ENCODE measurements at regions not wholly inside any gene's neighbourhood (a gene's known extent, or its start where the extent isn't known, plus 50 kb on each side); places are given as distances from the start of the nearest gene placed in this dataset.

DNA sequence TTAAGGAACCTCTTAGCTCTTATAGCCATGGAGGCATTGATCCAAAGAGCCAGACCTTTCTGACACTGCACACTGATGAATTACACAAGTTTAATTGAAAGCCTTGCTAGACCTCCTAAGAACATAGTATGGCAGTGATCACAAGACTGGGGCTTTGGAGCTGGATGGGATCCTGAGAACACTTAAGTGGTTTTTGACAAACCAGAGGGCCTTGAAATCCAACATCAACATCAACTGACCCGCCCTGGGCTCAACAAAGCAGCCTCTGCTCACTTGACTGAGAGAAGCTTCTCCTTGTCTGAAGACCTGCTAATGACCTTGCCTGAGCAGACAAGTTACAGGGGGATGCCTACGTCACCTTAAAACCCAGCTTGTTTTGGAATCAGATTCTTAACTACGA lies 257.6 kb downstream of the KLF13 start:
- TF ChIP-seq, protein P1, sequence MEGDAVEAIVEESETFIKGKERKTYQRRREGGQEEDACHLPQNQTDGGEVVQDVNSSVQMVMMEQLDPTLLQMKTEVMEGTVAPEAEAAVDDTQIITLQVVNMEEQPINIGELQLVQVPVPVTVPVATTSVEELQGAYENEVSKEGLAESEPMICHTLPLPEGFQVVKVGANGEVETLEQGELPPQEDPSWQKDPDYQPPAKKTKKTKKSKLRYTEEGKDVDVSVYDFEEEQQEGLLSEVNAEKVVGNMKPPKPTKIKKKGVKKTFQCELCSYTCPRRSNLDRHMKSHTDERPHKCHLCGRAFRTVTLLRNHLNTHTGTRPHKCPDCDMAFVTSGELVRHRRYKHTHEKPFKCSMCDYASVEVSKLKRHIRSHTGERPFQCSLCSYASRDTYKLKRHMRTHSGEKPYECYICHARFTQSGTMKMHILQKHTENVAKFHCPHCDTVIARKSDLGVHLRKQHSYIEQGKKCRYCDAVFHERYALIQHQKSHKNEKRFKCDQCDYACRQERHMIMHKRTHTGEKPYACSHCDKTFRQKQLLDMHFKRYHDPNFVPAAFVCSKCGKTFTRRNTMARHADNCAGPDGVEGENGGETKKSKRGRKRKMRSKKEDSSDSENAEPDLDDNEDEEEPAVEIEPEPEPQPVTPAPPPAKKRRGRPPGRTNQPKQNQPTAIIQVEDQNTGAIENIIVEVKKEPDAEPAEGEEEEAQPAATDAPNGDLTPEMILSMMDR (IDR thresholded peaks at IDR 0.05): no peak
- TF ChIP-seq POLR2A (IDR thresholded peaks at IDR 0.05): no peak
- TF ChIP-seq EP300 (IDR thresholded peaks at IDR 0.05; ENCODE audit: low read depth): no peak
- intact Hi-C loops (cut with DNase I; ENCODE audit: low total_unique reads): no loop called here
- Histone ChIP-seq H3K4me1 (no peaks in the 10 kb centered on the region), H3K36me3 (no peaks in the 10 kb centered on the region), H3K9me3 (peaks cover 3 to 6% of the 10 kb centered on the region in 2 donors), H3K27me3 (no peaks in the 10 kb centered on the region), H3K4me3 (no peak overlapping the region), H3K27ac (no peak overlapping the region)
- in situ Hi-C loops (cut with MboI; ENCODE audit: low pct_ligation_motif_present in 1 of 4, low pct_unique_long_range_greater_than_20kb in 1 of 4, low sequenced_read_pairs in 3 of 4): no loop called here
- DNase-seq: no peak
- 90 to 91% methylated on average over 2 to 3 of the region's 3 CpGs for WGBS, 2 donors (ENCODE audit: low coverage in 1 of 2)

DNA sequence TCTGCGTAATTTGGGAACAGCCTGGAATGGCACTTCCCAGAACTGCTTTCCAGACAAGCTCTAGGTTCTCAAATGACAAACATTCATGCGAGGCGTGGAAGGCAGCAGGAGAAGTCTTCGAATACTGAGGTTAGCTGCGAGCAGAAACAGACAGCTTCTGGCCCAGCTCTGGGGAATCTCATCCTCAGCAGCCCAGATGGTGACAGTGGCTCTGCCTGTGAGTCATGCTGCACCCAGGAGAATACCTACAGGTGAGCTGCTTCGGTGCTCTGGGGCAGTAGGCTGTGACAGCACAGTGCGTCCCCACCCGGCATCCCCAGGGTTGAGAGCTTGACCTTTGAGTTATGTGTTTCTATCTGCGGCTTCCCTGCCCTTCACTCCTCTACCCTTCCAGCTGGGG lies 258.6 kb downstream of the KLF13 start:
- H3K36me3 ChIP-seq: no peaks in the 10 kb centered on the region
- H3K4me3 ChIP-seq: no peak overlapping the region
- TF ChIP-seq EP300 (IDR thresholded peaks at IDR 0.05; ENCODE audit: low read depth) (no peak), POLR2A (IDR thresholded peaks at IDR 0.05) (no peak), POLR2AphosphoS5 (IDR thresholded peaks at IDR 0.05) (no peak)
- TF ChIP-seq, protein P1 (IDR thresholded peaks at IDR 0.05): no peak
- H3K9me3 ChIP-seq: peaks cover 3 to 6% of the 10 kb centered on the region in 2 donors
- in situ Hi-C loops (cut with MboI; ENCODE audit: low pct_ligation_motif_present in 1 of 4, low pct_unique_long_range_greater_than_20kb in 1 of 4, low sequenced_read_pairs in 3 of 4): no loop called here
- H3K27me3 ChIP-seq: no peaks in the 10 kb centered on the region
- intact Hi-C loops (cut with DNase I; ENCODE audit: low total_unique reads): no loop called here
- H3K4me1 ChIP-seq: no peaks in the 10 kb centered on the region
- no peak overlapping the region for H3K27ac ChIP-seq
- DNase-seq: no peak
- WGBS, 2 donors (ENCODE audit: low coverage in 1 of 2): 70% methylated on average over 9 of the region's 9 CpGs; no CpG with 5 or more reads in 1 of the 2 donors

DNA sequence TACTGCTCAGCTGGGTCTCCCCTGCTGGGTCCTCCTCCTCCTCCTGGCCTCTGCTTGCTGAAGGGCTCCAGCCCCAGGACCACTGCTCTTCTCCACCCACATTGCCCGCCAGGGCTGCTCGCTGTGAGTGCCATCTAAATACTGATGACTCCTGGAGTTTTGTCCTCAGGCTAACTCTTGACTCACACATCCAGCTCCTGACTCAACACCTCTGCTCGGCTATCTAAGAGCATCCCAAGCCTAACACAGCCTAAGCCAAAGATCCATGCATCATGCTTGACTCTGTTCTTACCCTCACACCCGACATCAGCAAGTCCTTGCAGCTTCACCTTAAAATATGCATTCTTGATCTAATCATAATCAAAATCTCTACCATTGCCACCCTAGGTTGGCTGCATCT lies 260.2 kb downstream of the KLF13 start:
- Histone ChIP-seq H3K9me3 (peaks cover 1 to 3% of the 10 kb centered on the region in 2 donors), H3K27ac (no peak overlapping the region), H3K4me1 (no peaks in the 10 kb centered on the region), H3K4me3 (no peak overlapping the region), H3K27me3 (no peaks in the 10 kb centered on the region), H3K36me3 (no peaks in the 10 kb centered on the region)
- 72 to 90% methylated on average over 2 to 4 of the region's 4 CpGs for WGBS, 2 donors (ENCODE audit: low coverage in 1 of 2)
- in situ Hi-C loops (cut with MboI; ENCODE audit: low pct_ligation_motif_present in 1 of 4, low pct_unique_long_range_greater_than_20kb in 1 of 4, low sequenced_read_pairs in 3 of 4): no loop called here
- intact Hi-C loops (cut with DNase I; ENCODE audit: low total_unique reads): no loop called here
- no peak for TF ChIP-seq EP300 (IDR thresholded peaks at IDR 0.05; ENCODE audit: low read depth)
- TF ChIP-seq POLR2AphosphoS5 (IDR thresholded peaks at IDR 0.05): no peak
- no peak for TF ChIP-seq POLR2A (IDR thresholded peaks at IDR 0.05)
- TF ChIP-seq, protein P1 (IDR thresholded peaks at IDR 0.05): no peak
- DNase-seq: no peak

DNA sequence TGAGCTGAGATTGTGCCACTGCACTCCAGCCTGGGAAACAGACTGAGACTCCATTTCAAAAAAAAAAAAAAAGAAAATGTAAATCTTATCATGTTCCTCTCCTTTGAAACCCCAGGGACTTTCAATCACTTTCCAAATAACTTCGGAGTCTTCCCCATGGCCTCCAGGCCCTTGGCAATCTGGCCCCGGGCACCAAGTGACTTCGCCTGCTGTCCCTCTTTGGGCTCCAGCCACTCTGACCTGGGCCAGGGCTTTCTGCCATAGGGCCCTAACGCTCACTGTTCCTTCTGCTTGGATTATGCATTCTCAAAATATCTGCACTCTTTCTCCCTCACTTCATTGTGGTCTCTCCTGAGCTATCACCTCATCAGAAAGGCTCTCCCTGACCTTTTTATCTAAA lies 260.9 kb downstream of the KLF13 start:
- DNase-seq: no peak
- Histone ChIP-seq H3K27me3 (no peaks in the 10 kb centered on the region), H3K9me3 (no peaks in the 10 kb centered on the region), H3K4me1 (no peaks in the 10 kb centered on the region), H3K27ac (no peak overlapping the region), H3K36me3 (no peaks in the 10 kb centered on the region), H3K4me3 (no peak overlapping the region)
- 79 to 89% methylated on average over 3 to 4 of the region's 4 CpGs for WGBS, 2 donors (ENCODE audit: low coverage in 1 of 2)
- TF ChIP-seq POLR2AphosphoS5 (IDR thresholded peaks at IDR 0.05) (no peak), POLR2A (IDR thresholded peaks at IDR 0.05) (no peak), EP300 (IDR thresholded peaks at IDR 0.05; ENCODE audit: low read depth) (no peak)
- TF ChIP-seq, protein P1 (IDR thresholded peaks at IDR 0.05): no peak
- intact Hi-C loops (cut with DNase I; ENCODE audit: low total_unique reads) (no loop called here), in situ Hi-C loops (cut with MboI; ENCODE audit: low pct_ligation_motif_present in 1 of 4, low pct_unique_long_range_greater_than_20kb in 1 of 4, low sequenced_read_pairs in 3 of 4) (no loop called here)

All from transverse colon (tissue), 4 donors.